ENCODE measurements at regions not wholly inside any gene's neighbourhood (a gene's known extent, or its start where the extent isn't known, plus 50 kb on each side); places are given as distances from the start of the nearest gene placed in this dataset.
"Not testable (repeated sequence)": the region's sequence is repeated elsewhere in the genome, so short reads cannot be mapped to it uniquely, and the experiment has no call there.

- not testable (repeated sequence) for H2BK20ac ChIP-seq (ENCODE audit: low read length); H3K23me2 ChIP-seq (ENCODE audit: low read depth, low read length); H3K4me2 ChIP-seq (ENCODE audit: insufficient read depth in 1 of 2, low read depth in 2 of 2, low read length in 2 of 2); H3K9me3 ChIP-seq (ENCODE audit: insufficient read depth in 2 of 2, low read depth in 1 of 2, low read length in 1 of 2); H3K27me3 ChIP-seq (replicated peaks in 1 of 4; ENCODE audit: control insufficient read depth in 3 of 4, extremely low read depth in 1 of 4, insufficient read depth in 3 of 4, low read length in 3 of 4); H4K8ac ChIP-seq (ENCODE audit: extremely low read depth, insufficient read depth, low read length); H3K4me3 ChIP-seq (ENCODE audit: extremely low read depth in 1 of 4, insufficient read depth in 2 of 4, low read depth in 3 of 4, low read length in 4 of 4); DNase-seq (ENCODE audit: low read depth in 1 of 2, low spot score in 2 of 2); H2AK5ac ChIP-seq (ENCODE audit: low read depth, low read length); H3K14ac ChIP-seq (ENCODE audit: insufficient read length); H3K36me3 ChIP-seq (ENCODE audit: control insufficient read depth in 2 of 4, insufficient read depth in 4 of 4, low read length in 3 of 4); H3K56ac ChIP-seq (replicated peaks; ENCODE audit: insufficient read length, low read depth, low read length); H3K18ac ChIP-seq (ENCODE audit: extremely low read depth, low read length); H3K27ac ChIP-seq (ENCODE audit: low read depth, low read length); H2AFZ ChIP-seq (ENCODE audit: low read length); H3K23ac ChIP-seq (ENCODE audit: insufficient read length); FAIRE-seq; H3K79me2 ChIP-seq (ENCODE audit: control insufficient read depth in 1 of 2, insufficient read depth in 2 of 2, low read length in 2 of 2); H3K4me1 ChIP-seq (replicated peaks in 1 of 4; ENCODE audit: control insufficient read depth in 3 of 4, insufficient read depth in 4 of 4, low read length in 3 of 4); H3K9ac ChIP-seq (replicated peaks in 1 of 4; ENCODE audit: extremely low read depth in 1 of 4, low read depth in 3 of 4, low read length in 3 of 4); H4K20me1 ChIP-seq (replicated peaks in 1 of 2; ENCODE audit: control insufficient read depth in 1 of 2, insufficient read depth in 2 of 2, low read length in 2 of 2); H2BK12ac ChIP-seq (ENCODE audit: low read depth, low read length); H2BK15ac ChIP-seq (ENCODE audit: low read length); H2BK5ac ChIP-seq (ENCODE audit: low read depth, low read length); H2BK120ac ChIP-seq (replicated peaks; ENCODE audit: low read depth, low read length); H3K4ac ChIP-seq (replicated peaks; ENCODE audit: insufficient read length, low read depth, low read length); H4K5ac ChIP-seq (ENCODE audit: insufficient read length, low read depth, low read length); H3K79me1 ChIP-seq (ENCODE audit: low read depth, low read length); H4K91ac ChIP-seq (replicated peaks; ENCODE audit: insufficient read length, low read length)
- 100% methylated on average over 8 of the region's 8 CpGs; no CpG with 5 or more reads in 1 of the 2 experiments for WGBS, 2 experiments (ENCODE audit: extremely low coverage in 1 of 2, insufficient coverage in 1 of 2, insufficient read length in 1 of 2, insufficient replicate concordance in 2 of 2, low coverage in 1 of 2, low lambda C conversion rate in 2 of 2, missing lambda C conversion rate in 1 of 2)
- ChIA-PET CTCF (ENCODE audit: partially characterized antibody) (interaction anchor here (1.3 kb wide), 1 partner anchor 67 kb away, joined by 3 read pairs; no protein-coding TSS in a partner anchor), POLR2A (ENCODE audit: partially characterized antibody) (interaction anchor here (0.6 to 1.0 kb wide), 2 partner anchors 12 to 34 kb away, joined by 3 read pairs; no protein-coding TSS in a partner anchor)
These were observed 201.9 kb downstream of the SEC14L1 start for GRCh38 chr17:77342656-77342990.
